SJCRH30 (cell line): ENCODE measurements at regions not wholly inside any gene's neighbourhood (a gene's known extent, or its start where the extent isn't known, plus 50 kb on each side); places are given as distances from the start of the nearest gene placed in this dataset.

Experiments used
- DNase-seq, 2 experiments: peaks; one replicate each; pipeline ENCODE4 v3.0.0-alpha.2; 2015 to 2020
- H3K27ac ChIP-seq: fragments of 250-450 bp; sonication (Bioruptor Pico); 2 replicates; pipeline ENCODE4 v1.5.1; 2020; ENCODE audit warnings: mild to moderate bottlenecking, moderate library complexity
- H3K27me3 ChIP-seq: fragments of 250-450 bp; sonication (Bioruptor Pico); 2 replicates; pipeline ENCODE4 v1.5.1; 2020; ENCODE audit warnings: mild to moderate bottlenecking, moderate library complexity
- H3K36me3 ChIP-seq: fragments of 250-450 bp; sonication (Bioruptor Pico); 2 replicates; pipeline ENCODE4 v1.5.1; 2020; ENCODE audit warnings: mild to moderate bottlenecking, moderate library complexity
- H3K4me1 ChIP-seq: fragments of 250-450 bp; sonication (Bioruptor Pico); 2 replicates; pipeline ENCODE4 v1.5.1; 2020; ENCODE audit warnings: mild to moderate bottlenecking, moderate library complexity
- H3K4me3 ChIP-seq: fragments of 250-450 bp; sonication (Bioruptor Pico); 2 replicates; pipeline ENCODE4 v1.5.1; 2020; ENCODE audit warnings: mild to moderate bottlenecking, moderate library complexity
- H3K9me3 ChIP-seq: fragments of 250-450 bp; sonication (Bioruptor Pico); replicated peaks from 2 replicates; pipeline ENCODE4 v1.5.1; 2020; ENCODE audit warnings: mild to moderate bottlenecking, moderate library complexity

DNA sequence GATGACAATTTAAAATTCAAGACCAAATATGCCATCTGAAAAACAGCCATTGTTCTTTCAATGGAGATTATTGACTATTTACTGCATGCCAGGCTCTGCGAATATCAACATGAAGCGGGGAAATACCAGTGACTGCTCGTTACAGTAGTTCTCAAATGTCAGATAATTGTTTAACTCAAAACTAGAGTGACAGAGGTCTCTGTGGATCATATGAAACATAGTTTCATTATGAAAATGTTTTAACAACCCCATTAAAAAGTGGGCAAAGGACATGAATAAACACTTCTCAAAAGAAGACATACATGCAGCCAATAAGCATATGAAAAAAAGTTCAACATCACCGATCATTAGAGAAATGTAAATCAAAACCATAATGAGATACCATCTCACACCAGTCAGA lies 50.0 kb upstream of the GPR149 start:
- Histone ChIP-seq H3K4me1 (no peaks in the 10 kb centered on the region), H3K27ac (no peak overlapping the region), H3K27me3 (no peaks in the 10 kb centered on the region), H3K9me3 (no peaks in the 10 kb centered on the region), H3K4me3 (no peak overlapping the region), H3K36me3 (no peaks in the 10 kb centered on the region)
- no peak for DNase-seq
